ENCODE measurements at regions not wholly inside any gene's neighbourhood (a gene's known extent, or its start where the extent isn't known, plus 50 kb on each side); places are given as distances from the start of the nearest gene placed in this dataset.

- TF ChIP-seq TAF9B (IDR thresholded peaks at IDR 0.05; ENCODE audit: partially characterized antibody) (no peak), TCF7L2 (IDR thresholded peaks at IDR 0.05; ENCODE audit: low read depth, low read length) (no peak)
Observed at GRCh38 chr13:75224053-75224742, 257.8 kb downstream of the TBC1D4 start.

All from K562 (cell line).